ENCODE measurements at regions not wholly inside any gene's neighbourhood (a gene's known extent, or its start where the extent isn't known, plus 50 kb on each side); places are given as distances from the start of the nearest gene placed in this dataset.

- TF ChIP-seq SIN3A (IDR thresholded peaks at IDR 0.05; ENCODE audit: borderline replicate concordance, insufficient read depth, low read length) (no peak), TAF1 (IDR thresholded peaks at IDR 0.05; ENCODE audit: borderline replicate concordance, insufficient read depth, low read length) (no peak), FOXP2 (optimal IDR thresholded peaks at IDR 0.05; ENCODE audit: borderline replicate concordance, extremely low read depth, extremely low read length, insufficient read depth) (no peak), REST (IDR thresholded peaks at IDR 0.05; ENCODE audit: insufficient read depth in 1 of 2, low read depth in 2 of 2, low read length in 2 of 2) (no peak), POLR2AphosphoS5 (IDR thresholded peaks at IDR 0.05; ENCODE audit: low read depth, low read length) (no peak)
Measured at GRCh38 chr3:174431717-174432116, 427.4 kb upstream of the NAALADL2 start.

GRCh38 chr3:174436367-174436766 lies 422.8 kb upstream of the NAALADL2 start:
- TF ChIP-seq REST (IDR thresholded peaks at IDR 0.05; ENCODE audit: insufficient read depth in 1 of 2, low read depth in 2 of 2, low read length in 2 of 2) (no peak), SIN3A (IDR thresholded peaks at IDR 0.05; ENCODE audit: borderline replicate concordance, insufficient read depth, low read length) (no peak), TAF1 (IDR thresholded peaks at IDR 0.05; ENCODE audit: borderline replicate concordance, insufficient read depth, low read length) (no peak), FOXP2 (optimal IDR thresholded peaks at IDR 0.05; ENCODE audit: borderline replicate concordance, extremely low read depth, extremely low read length, insufficient read depth) (no peak), POLR2AphosphoS5 (IDR thresholded peaks at IDR 0.05; ENCODE audit: low read depth, low read length) (no peak)

- TF ChIP-seq SIN3A (IDR thresholded peaks at IDR 0.05; ENCODE audit: borderline replicate concordance, insufficient read depth, low read length) (no peak), FOXP2 (optimal IDR thresholded peaks at IDR 0.05; ENCODE audit: borderline replicate concordance, extremely low read depth, extremely low read length, insufficient read depth) (no peak), POLR2AphosphoS5 (IDR thresholded peaks at IDR 0.05; ENCODE audit: low read depth, low read length) (no peak), TAF1 (IDR thresholded peaks at IDR 0.05; ENCODE audit: borderline replicate concordance, insufficient read depth, low read length) (no peak), REST (IDR thresholded peaks at IDR 0.05; ENCODE audit: insufficient read depth in 1 of 2, low read depth in 2 of 2, low read length in 2 of 2) (no peak)
Measured at GRCh38 chr3:174438501-174439145, 420.5 kb upstream of the NAALADL2 start.

GRCh38 chr3:174439331-174440252 lies 419.5 kb upstream of the NAALADL2 start:
- TF ChIP-seq REST (IDR thresholded peaks at IDR 0.05; ENCODE audit: insufficient read depth in 1 of 2, low read depth in 2 of 2, low read length in 2 of 2) = no peak
- TF ChIP-seq TAF1 (IDR thresholded peaks at IDR 0.05; ENCODE audit: borderline replicate concordance, insufficient read depth, low read length) = no peak
- TF ChIP-seq FOXP2 (optimal IDR thresholded peaks at IDR 0.05; ENCODE audit: borderline replicate concordance, extremely low read depth, extremely low read length, insufficient read depth) = no peak
- no peak for TF ChIP-seq POLR2AphosphoS5 (IDR thresholded peaks at IDR 0.05; ENCODE audit: low read depth, low read length)
- TF ChIP-seq SIN3A (IDR thresholded peaks at IDR 0.05; ENCODE audit: borderline replicate concordance, insufficient read depth, low read length) = no peak
